Esophagus squamous epithelium (tissue), 4 donors: ENCODE measurements at regions not wholly inside any gene's neighbourhood (a gene's known extent, or its start where the extent isn't known, plus 50 kb on each side); places are given as distances from the start of the nearest gene placed in this dataset.

ENCODE experiments used
- POLR2A ChIP-seq, 4 donors: fragments of 450-650 bp; IDR thresholded peaks; one replicate each; pipeline ENCODE4 v1.6.1; 2017; ENCODE audit warnings: antibody characterized with exemption in 4 of 4, mild to moderate bottlenecking in 4 of 4, moderate library complexity in 3 of 4
- TF ChIP-seq, protein P1 (sequence below), 6 experiments: fragments of 450-650 bp in 4 of 6; fragments of 200-600 bp in 2 of 6; sonication (generic) in 2 of 6; IDR thresholded peaks; one replicate each; pipeline ENCODE4 v1.5.1; 2016 to 2019; ENCODE audit warnings: antibody characterized with exemption in 6 of 6, mild to moderate bottlenecking in 4 of 6, moderate library complexity in 4 of 6

DNA sequence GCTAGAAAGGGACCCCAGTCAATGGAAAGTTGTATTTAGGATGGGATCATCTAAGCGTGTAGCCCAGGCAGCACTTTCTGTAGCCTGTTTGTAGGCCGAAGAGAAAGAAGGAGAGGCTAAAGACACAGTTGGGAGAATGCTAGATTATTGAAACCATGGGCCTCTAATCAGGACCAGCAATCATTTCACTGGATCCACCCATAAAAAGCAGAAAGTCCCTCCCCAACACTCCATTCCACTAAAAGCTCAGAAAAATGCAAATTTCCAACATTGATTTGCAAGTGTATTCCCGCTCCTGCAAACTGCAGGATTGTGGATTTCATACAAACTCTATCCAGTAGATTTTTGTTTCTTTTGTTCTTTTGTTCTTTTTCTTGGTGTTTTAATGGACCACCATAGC is 51.2 kb upstream of the FMOD start:
- TF ChIP-seq POLR2A (IDR thresholded peaks at IDR 0.05), result no peak
- TF ChIP-seq, protein P1, sequence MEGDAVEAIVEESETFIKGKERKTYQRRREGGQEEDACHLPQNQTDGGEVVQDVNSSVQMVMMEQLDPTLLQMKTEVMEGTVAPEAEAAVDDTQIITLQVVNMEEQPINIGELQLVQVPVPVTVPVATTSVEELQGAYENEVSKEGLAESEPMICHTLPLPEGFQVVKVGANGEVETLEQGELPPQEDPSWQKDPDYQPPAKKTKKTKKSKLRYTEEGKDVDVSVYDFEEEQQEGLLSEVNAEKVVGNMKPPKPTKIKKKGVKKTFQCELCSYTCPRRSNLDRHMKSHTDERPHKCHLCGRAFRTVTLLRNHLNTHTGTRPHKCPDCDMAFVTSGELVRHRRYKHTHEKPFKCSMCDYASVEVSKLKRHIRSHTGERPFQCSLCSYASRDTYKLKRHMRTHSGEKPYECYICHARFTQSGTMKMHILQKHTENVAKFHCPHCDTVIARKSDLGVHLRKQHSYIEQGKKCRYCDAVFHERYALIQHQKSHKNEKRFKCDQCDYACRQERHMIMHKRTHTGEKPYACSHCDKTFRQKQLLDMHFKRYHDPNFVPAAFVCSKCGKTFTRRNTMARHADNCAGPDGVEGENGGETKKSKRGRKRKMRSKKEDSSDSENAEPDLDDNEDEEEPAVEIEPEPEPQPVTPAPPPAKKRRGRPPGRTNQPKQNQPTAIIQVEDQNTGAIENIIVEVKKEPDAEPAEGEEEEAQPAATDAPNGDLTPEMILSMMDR (IDR thresholded peaks at IDR 0.05), result no peak
